OCI-M1 (cell line): ENCODE measurements at regions not wholly inside any gene's neighbourhood (a gene's known extent, or its start where the extent isn't known, plus 50 kb on each side); places are given as distances from the start of the nearest gene placed in this dataset.
"Not testable (repeated sequence)": the region's sequence is repeated elsewhere in the genome, so short reads cannot be mapped to it uniquely, and the experiment has no call there.

ENCODE experiments used
- DNase-seq: peaks from one replicate; lab custom pipeline; 2025; lab: John Stamatoyannopoulos, UW

DNA sequence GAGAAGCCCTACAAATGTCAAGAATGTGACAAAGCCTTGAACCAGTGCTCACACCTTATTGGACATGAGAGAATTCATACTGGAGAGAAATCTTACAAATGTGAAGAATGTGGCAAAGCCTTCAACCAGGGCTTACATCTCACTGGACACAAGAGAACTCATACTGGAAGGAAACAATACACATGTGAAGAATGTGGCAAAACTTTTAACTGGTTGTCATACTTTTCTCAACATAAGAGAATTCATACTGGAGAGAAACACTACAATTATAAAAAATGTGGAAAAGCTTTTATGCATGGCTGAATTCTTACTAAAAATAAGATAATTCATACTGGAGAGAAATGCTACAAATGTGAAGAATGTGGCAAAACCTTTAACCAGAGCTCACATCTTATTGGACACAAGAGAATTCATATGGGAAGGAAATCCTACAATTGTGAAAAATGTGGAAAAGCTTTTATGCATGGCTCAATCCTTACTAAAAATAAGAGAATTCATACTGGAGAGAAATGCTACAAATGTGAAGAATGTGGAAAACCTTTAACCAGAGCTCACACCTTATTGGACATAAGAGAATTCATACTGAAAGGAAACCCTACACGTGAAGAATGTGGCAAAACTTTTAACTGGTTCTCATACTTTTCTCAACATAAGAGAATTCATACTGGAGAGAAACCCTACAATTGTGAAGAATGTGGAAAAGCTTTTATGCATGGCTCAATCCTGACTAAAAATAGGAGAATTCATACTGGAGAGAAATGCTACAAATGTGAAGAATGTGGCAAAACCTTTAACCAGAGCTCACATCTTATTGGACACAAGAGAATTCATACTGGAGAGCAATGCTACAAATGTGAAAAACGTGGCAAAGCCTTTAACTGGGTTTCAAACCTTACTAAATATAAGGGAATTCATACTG is 350.6 kb upstream of the NUPR2 start:
- DNase-seq = peak; percentile 0

DNA sequence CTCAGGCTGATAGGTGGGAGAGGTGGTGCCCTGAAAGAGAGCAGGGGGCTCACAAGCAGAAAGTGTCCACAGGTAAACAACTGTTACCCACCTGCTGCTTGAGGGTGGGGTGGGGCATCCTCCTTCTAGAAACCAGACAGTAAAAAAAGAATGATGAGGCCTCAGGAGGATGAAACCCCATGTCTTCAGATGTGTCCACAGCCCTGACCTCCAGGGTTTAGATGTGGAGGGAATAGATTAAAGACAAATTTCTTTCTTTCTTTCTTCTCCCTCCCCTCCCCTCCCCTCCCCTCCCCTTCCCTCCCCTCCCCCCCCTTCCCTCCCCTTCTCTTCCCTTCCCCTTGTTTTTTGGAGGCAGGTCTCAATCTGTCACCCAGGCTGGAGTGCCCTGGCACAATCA is 333.5 kb upstream of the NUPR2 start:
- DNase-seq = no peak

DNA sequence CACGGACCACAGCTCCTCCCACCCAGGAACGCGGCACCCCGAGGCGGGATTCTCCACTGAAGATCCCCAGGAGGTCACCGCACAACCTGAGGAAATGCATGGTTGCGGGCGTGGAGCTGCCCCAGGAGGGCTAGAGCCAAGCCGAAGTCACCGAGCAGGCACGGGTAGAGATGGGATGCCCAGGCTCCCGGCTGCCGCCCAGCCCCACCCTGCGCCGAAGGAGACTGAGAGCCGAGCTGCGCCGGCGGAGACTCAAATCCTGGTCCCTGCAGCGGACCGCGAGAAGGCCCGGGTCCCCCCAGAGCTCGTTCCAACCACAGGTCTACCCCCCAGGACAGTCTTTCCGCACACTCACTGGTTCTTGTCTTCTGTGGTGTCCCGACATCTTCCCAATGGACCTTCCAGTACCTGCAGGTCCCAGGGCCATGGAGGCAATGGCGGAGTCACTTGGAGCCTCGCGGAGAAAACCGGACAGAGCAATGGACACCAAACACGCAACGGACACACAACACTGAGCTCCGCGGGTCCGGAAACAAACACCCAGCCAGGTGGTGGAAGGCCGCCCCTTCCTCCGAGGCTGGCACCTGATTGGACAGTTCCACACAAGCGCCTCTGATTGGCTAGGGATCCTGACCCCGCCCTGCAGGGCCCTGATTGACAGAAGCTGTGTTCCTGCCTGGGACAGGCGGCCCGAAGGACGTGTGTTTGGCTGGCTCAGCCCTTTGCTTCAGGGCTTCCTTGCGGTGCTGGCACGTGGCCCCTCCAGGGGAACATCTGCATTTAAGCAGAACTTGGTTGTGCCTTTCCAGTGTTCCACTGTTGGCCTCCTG is 331.9 kb upstream of the NUPR2 start:
- no peak for DNase-seq

DNA sequence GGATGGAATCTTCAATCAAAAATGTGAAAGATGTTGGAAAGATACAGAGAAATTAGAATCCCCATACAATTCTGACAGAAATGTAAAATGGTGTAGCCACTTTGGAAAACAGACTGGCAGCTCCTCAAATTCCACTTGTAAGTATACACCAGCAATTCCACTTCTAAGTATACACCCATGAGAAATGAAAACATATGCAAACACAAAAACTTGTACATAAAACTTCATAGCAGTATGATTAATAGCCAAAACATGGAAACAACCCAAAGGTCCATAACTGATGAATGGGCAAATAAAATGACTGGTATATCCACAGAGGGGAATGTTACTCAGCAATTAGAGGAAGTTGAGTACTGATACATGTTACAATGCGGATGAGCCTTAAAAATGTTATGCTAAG is 304.3 kb upstream of the NUPR2 start:
- DNase-seq = not testable (repeated sequence)

DNA sequence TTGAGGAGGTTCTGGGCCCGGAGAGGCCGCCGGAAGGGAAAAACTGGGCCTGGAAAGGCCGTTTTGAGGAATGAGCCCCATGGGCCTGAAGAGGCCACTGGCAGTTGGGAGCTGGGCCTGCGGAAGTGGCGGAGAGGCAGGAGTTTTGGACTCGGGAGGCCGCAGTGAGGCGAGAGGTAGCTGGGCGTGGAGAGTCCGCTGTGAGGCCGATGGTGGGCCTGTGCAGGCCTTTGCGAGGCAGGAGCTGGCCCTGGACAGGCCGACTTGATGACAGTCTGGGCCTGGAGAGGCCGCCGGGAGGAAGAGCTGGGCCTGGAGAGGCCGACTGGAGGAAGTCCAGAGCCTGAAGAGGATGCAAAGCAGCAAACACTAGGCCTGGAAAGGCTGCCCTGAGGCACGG is 259.0 kb upstream of the NUPR2 start:
- DNase-seq = no peak

DNA sequence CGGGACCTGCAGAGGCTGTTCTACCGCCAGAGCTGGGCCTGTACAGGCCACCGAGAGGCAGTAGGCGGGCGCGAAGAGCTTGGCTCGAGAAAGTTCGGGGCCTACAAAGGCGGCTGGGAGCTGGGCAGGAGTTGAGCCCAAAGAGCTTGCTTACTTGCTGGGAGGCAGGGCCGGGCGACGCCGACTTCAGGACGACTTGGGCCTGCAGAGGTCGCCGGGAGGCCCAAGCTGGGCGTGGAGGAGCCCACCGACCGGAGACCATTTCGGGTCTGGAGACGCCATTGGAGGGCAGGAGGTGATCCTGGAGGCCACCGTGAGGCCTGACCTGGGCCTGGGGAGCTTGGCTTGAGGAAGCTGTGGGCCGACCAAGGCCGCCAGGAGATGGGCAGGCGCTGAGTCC is 258.4 kb upstream of the NUPR2 start:
- DNase-seq = not testable (repeated sequence)

DNA sequence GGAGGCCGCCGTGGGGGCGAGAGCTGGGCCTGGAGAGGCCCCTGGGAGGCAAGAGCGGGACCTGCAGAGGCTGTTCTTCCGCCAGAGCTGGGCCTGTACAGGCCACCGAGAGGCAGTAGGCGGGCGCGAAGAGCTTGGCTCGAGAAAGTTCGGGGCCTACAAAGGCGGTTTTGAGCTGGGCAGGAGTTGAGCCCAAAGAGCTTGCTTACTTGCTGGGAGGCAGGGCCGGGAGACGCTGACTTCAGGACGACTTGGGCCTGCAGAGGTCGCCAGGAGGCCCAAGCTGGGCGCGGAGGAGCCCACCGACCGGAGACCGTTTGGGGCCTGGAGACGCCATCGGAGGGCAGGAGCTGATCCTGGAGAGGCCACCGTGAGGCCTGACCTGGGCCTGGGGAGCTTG is 257.1 kb upstream of the NUPR2 start:
- not testable (repeated sequence) for DNase-seq

DNA sequence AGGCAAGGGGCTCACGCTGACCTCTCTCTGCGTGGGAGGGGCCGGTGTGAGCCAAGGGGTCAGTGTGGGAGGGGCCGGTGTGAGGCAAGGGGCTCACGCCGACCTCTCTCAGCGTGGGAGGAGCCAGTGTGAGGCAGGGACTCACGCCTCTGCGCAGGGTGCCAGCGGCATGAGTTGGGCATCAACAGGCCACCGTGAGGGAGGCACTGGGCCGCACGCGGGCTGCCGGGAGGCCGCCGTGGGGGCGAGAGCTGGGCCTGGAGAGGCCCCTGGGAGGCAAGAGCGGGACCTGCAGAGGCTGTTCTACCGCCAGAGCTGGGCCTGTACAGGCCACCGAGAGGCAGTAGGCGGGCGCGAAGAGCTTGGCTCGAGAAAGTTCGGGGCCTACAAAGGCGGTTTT is 255.6 kb upstream of the NUPR2 start:
- DNase-seq = not testable (repeated sequence)

DNA sequence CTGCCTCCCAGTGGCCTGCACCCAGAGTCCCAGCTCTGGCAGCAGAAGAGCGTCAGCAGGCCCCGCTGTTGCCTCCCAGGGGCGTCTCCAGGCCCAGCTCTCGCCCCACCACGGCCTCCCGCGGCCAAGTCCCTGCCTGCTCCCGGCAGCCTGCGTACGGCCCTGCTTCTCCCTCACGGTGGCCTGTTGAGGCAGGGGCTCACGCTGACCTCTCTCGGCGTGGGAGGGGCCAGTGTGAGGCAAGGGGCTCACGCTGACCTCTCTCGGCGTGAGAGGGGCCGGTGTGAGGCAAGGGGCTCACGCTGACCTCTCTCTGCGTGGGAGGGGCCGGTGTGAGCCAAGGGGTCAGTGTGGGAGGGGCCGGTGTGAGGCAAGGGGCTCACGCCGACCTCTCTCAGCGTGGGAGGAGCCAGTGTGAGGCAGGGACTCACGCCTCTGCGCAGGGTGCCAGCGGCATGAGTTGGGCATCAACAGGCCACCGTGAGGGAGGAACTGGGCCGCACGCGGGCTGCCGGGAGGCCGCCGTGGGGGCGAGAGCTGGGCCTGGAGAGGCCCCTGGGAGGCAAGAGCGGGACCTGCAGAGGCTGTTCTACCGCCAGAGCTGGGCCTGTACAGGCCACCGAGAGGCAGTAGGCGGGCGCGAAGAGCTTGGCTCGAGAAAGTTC is 254.1 kb upstream of the NUPR2 start:
- DNase-seq = not testable (repeated sequence)

DNA sequence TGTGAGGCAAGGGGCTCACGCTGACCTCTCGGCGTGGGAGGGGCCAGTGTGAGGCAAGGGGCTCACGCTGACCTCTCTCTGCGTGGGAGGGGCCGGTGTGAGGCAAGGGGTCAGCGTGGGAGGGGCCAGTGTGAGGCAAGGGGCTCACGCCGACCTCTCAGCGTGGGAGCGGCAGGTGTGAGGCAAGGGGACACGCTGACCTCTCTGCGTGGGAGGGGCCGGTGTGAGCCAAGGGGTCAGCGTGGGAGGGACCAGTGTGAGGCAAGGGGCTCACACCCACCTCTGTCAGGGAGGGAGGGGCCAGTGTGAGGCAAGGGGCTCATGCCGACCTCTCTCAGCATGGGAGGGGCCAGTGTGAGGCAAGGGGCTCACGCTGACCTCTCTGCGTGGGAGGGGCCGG is 251.7 kb upstream of the NUPR2 start:
- DNase-seq = not testable (repeated sequence)

DNA sequence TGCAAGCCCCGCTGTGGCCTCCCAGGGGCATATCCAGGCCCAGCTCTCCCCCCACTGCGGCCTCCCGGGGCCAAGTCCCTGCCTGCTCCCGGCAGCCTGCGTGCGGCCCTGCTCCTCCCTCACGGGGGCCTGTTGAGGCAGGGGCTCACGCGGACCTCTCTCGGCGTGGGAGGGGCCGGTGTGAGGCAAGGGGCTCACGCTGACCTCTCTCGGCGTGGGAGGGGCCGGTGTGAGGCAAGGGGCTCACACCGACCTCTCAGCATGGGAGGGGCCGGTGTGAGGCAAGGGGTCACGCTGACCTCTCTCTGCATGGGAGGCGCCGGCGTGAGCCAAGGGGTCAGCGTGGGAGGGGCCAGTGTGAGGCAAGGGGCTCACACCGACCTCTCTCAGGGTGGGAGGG is 251.2 kb upstream of the NUPR2 start:
- not testable (repeated sequence) for DNase-seq

DNA sequence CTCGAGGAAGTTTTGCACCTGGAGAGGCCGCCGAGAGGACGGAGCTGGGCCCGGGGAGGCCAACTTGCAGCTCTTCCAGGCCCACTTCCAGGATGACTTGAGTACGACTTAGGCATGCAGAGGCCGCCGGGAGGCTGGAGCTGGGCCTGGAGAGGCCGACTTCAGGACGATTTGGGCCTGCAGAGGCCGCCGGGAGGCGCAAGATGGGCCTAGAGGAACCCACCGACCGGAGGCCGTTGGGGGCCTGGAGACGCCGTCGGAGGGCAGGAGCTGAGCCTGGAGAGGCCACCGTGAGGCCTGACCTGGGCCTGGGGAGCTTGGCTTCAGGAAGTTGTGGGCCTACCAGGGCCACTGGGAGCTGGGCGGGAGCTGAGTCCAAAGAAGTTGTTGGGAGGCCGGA is 250.5 kb upstream of the NUPR2 start:
- DNase-seq = not testable (repeated sequence)

DNA sequence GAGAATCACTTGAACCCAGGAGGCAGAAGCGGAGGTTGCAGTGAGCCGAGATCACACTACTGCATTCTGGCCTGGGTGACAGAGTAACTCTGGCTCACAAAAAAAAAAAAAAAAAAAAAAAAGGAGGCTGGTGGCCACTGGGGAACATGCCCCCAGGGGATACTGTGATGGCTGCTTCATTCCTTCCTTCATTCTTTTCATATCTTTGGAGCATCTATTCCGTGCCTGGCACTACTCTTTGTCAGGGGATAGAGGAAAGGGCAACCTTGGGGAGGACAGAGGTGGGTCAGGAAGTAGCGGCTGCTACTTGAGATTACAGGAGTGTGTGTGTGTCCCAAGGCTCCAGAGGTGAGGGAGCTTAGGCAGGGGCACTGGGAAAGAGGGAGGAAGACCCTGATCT is 236.4 kb upstream of the NUPR2 start:
- DNase-seq = not testable (repeated sequence)

DNA sequence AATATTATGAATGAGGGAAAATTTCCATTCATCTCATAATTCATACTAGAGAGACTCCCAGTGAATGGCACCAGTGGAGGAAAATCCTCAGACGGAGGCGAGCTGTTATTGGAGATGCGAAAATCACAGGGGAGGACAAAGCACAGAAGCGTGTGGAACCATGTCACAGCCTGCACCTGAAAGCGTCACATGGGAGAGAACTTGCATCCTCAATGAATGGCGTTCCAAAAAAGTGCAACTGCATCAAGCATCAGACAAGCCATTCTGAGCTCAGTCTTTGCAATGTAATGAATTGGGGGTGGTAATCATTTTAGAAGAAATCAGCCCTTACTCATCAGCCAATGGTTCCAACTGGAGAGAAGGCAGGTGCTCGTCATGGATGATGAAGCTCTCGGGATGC is 235.0 kb upstream of the NUPR2 start:
- not testable (repeated sequence) for DNase-seq

DNA sequence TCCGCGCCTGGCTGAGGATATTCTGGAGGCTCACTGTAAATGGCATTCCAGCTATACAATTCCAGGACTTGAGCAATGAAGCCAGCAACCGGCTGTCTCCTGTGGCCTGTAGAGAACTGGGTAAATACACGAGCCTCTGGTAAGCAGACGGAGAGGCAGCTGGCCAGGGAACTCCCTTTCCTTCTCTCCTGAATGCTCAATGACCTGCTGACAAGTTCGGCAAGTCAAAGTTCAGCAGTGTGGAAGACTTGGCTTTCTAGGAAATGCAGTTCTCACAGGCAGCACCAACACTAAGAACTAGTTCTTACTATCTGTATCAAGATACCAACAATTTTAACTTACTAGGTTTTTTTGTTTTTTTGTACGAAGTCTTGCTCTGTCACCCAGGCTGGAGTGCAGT is 232.1 kb upstream of the NUPR2 start:
- DNase-seq = not testable (repeated sequence)

DNA sequence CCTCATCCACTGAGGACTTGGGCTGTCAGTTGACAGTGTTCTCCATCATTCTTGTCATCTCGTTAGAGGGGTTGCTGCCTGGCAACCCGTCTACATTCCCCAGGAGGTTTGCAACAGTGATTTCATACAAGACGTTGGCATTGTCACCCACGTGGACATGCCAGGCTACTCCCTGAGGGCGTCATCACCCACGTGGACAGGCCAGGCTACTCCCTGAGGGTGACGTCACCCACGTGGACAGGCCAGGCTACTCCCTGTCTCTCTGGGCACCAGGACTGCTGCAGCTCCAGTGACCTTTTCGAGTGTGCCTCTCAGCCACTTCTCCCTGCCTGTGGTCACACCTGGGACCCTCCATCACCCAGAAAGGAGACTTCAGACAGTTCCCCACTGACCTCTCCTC is 212.1 kb upstream of the NUPR2 start:
- DNase-seq = not testable (repeated sequence)

DNA sequence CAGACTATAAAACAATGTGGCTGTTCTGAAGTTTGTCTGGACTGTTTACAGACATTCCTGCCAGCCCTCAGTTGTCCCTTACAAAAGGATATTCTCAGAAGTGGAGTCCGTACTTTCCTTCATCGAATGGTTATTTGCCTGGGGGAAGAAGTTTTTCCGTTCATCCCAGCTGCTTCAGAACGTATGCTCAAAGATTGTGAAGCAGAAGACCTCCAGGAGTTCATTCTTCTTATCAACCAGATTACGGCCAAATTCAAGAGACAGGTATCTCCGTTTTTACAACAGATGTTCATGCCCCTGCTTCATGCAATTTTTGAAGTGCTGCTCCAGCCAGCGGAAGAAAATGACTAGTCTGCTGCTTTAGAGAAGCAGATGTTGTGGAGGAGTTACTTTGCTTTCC is 174.3 kb upstream of the NUPR2 start:
- DNase-seq = no peak

DNA sequence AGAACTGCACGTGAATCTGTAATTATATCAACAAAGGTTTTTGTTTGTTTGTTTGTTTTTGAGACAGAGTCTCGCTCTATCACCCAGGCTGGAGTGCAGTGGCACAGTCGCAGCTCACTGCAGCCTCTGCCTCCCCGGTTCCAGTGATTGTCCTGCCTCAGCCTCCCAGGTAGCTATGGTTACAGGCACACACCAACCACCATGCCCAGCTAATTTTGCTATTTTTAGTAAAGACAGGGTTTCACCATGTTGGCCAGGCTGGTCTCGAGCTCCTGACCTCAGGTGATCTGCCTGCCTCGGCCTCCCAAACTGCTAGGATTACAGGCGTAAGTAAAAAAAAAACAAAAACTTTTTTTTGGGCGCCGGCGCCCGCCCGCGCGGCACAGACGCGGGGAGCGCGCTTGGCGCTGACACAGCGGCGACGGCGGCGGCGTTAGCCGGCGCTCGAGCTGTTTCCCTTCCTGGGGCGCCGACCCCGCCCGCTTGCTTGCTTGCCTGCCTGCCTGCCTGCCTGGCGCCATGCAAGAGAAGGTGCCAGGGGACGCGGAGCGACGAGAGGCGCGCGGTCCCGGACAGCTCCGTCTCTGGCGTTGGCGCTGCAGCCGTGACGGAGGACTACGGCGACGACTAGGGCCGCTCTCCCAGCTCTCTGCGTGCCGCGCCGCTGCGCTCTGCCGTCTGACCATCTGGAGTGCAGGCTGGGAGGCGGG is 171.4 kb upstream of the NUPR2 start:
- no peak for DNase-seq

DNA sequence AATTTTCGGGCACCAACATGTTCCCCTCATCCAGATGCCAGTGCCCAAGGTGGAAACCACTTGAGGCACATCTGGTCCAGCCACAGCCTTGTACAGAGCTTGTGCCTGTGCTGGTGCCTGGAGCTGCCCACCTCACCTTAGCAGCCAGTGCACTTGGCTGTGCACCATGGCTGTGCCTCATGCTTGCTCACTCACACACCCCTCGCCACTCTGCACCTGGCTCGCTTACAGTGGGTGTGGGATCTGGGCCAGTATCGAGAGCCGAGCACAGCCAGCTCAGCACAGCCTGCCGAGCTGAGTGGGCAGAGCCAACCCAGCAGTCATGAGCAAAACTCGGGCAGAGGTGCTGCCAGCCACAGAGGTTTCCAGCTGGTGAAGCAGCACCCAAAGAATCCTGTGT is 139.9 kb upstream of the NUPR2 start:
- no peak for DNase-seq

DNA sequence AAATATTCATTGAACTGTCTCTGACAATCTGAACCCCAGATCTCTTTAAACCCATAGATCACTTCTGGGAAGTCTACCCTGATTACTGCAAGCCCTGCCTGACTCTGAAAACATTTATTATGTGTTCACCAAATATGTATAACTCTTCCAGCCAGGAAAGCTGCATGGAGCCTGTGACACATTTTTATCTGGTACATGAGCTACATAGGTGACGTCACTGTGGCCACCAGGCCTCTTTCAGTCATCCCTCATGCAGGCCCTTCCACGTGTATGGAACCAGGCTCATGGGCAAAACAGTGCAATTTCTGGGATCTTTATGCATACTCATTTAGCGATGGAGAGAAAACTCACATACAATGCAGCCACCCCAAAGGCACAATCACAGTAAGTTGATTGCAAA is 133.9 kb upstream of the NUPR2 start:
- no peak for DNase-seq

DNA sequence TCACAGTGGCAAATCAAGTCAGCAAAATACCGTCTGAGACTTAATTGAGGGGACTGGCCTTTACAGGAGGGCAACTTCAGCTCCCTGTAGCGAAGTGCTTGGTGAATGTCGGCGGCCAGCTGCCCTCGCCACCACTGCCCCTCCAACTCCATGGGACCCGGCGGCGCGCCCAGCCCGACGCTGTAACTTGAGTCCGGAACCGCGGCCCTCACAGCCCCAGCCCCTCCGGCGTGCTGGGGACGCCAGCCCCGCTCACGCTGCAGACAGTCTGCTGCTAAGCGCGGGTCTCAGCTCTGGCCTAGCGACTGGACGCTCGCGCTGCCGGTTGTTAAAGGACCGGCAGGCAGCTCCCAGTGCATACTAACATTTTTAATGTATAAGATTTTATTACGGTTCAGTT is 113.4 kb upstream of the NUPR2 start:
- no peak for DNase-seq

DNA sequence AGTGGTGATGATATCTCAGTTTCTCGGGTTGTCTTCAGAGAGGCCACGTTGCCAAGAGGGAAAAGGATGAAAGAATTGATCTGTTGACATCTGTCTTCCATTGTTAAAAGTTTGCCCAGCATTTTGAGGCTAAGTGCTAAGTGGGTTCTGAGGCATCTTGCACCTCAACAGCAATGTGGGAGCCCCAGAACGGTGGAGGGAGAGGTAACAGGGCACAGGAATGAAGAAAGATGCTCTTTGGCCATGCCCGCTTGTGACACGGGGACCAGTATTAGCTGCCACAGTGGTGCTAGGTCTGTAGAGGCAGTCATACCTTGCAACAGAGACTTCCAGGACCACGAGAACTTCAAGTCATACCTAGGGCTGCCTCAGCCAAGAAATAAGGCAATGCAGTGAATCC is 106.6 kb upstream of the NUPR2 start:
- DNase-seq = no peak
